ENCODE measurements at regions not wholly inside any gene's neighbourhood (a gene's known extent, or its start where the extent isn't known, plus 50 kb on each side); places are given as distances from the start of the nearest gene placed in this dataset.

DNA sequence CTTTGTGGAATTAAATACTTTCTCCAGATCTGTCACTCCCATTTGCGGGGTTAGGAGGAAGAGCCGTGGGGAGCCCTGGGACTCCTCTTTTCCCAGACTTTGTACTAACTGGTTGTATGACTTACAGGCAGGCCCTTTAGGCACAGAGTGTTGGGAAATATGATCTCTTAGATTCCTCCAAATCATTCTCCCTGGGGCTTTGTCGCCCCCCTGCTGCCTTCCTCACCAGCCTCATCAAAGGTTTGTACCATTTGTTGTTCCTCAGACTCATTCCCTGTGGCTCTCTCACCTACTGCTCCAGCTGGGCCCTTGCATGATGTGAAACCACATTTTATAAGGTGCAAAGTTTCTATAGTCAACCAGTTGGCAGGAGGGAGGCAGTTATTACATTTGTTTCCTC, 56.4 kb downstream of the CRYGS start:
- Mint-ChIP-seq H3K4me1 (no peaks in the 10 kb centered on the region), H3K27ac (ENCODE audit: low read depth) (no peak overlapping the region), H3K27me3 (no peaks in the 10 kb centered on the region), H3K4me3 (no peak overlapping the region), H3K36me3 (ENCODE audit: insufficient read depth) (no peaks in the 10 kb centered on the region), H3K9me3 (no peaks in the 10 kb centered on the region)
- DNase-seq (ENCODE audit: low spot score in 2 of 2) = no peak
- ATAC-seq (replicated peaks; ENCODE audit: extremely low read depth, poor library complexity, severe bottlenecking) = no peak

DNA sequence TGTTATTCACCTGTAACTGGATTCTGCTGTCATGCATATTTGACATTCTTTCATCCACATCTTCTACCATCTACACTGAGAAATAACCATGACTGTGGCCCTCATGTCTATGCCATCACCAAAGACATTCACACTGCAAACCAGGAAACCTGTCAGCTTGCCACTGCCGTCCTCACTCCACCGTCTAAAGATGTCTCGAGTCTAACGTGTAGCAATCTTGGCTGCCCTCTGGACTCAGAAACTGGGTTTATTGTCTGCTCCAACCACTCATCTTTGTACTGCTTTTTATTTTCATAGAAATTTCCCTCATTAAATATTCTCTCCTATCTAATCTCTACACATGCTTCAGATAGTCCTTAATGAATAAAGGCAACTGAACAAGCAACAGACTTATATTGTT, 57.1 kb downstream of the CRYGS start:
- no peak for ATAC-seq (replicated peaks; ENCODE audit: extremely low read depth, poor library complexity, severe bottlenecking)
- no peaks in the 10 kb centered on the region for H3K4me1 Mint-ChIP-seq
- no peak for DNase-seq (ENCODE audit: low spot score in 2 of 2)
- no peaks in the 10 kb centered on the region for H3K9me3 Mint-ChIP-seq
- no peaks in the 10 kb centered on the region for H3K27me3 Mint-ChIP-seq
- no peak overlapping the region for H3K27ac Mint-ChIP-seq (ENCODE audit: low read depth)
- no peaks in the 10 kb centered on the region for H3K36me3 Mint-ChIP-seq (ENCODE audit: insufficient read depth)
- H3K4me3 Mint-ChIP-seq = no peak overlapping the region

DNA sequence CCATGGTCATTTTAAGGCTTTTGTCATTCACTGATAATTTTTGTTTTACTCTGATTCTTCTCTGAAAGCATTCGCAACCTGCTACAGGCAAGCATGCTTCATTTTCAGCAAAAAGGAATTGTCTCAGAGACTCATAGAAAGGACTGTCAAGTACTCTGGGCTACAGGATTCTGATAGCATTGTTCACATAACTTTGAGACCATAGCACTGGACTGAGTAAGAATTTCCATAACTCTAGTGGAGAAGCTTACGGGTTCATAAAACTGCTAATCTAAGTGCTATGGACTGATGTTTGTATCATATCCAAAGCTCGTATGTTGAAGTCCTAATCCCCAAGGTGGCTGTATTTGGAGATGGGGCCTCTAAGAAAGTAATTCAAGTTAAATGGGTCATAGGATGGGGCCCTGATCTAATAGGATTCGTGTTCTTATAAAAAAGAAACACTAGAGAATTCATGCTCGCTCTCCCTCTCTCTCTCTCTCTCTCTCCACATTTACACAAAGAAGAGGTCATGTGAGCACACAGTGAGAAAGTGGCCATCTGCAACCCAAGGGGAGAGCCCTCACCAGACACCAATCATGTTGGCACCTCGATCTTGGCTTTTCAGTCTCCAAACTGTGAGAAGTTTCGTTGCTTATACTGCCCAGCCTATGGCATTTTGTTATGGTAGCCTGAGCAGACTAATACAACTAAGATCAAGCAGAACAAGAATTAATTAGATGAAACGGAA, 60.4 kb downstream of the CRYGS start:
- H3K27me3 Mint-ChIP-seq = peaks cover 3% of the 10 kb centered on the region
- H3K27ac Mint-ChIP-seq (ENCODE audit: low read depth) = no peak overlapping the region
- ATAC-seq (replicated peaks; ENCODE audit: extremely low read depth, poor library complexity, severe bottlenecking) = no peak

DNA sequence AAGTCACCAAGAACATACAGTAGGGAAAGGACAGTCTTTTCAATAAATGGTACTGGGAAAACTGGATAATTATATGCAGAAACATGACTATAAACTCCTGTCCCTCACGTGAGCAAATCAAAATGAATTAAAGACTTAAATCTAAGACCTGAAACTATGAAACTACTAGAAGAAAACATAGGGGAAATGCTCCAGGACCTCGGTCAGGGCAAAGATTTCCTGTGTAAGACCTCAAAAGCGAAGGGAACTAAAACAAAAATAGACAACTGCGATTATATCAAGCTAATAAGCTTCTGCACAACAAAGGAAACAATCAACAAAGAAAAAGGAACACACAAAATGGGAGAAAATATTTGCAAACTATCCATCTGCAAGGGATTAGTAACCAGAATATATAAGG, 62.7 kb downstream of the CRYGS start:
- ATAC-seq (replicated peaks; ENCODE audit: extremely low read depth, poor library complexity, severe bottlenecking) = no peak
- Mint-ChIP-seq H3K9me3 (no peaks in the 10 kb centered on the region), H3K4me3 (no peak overlapping the region), H3K36me3 (ENCODE audit: insufficient read depth) (no peaks in the 10 kb centered on the region), H3K27ac (ENCODE audit: low read depth) (no peak overlapping the region), H3K27me3 (peaks cover 22% of the 10 kb centered on the region), H3K4me1 (peaks cover 9% of the 10 kb centered on the region)
- DNase-seq (ENCODE audit: low spot score in 2 of 2) = no peak

More for the DNA sequence above, 60.4 kb downstream of the CRYGS start:
- Mint-ChIP-seq H3K9me3 (no peaks in the 10 kb centered on the region), H3K4me3 (no peak overlapping the region), H3K4me1 (peaks cover 9% of the 10 kb centered on the region), H3K36me3 (ENCODE audit: insufficient read depth) (no peaks in the 10 kb centered on the region)
- DNase-seq (ENCODE audit: low spot score in 2 of 2) = no peak

DNA sequence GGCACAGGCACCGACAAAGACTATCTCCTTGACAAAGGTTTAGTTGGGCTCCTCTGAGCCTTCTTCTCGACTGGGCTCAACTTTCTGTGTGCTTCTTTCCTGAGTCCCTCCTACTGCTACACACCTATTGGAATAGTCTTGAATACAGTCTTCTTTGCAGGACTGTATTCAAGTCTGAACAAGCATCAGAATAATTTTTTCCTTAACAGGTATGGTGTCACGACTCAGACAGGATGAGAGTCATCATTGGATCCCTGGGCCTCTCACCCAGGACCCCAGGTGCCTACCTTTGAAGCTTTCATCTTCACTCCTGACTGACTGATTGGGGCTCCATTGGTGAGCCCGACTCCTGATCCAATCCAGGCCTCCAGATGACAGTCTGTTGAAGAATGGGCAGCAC, 66.3 kb downstream of the CRYGS start:
- Mint-ChIP-seq H3K9me3 (no peaks in the 10 kb centered on the region), H3K36me3 (ENCODE audit: insufficient read depth) (no peaks in the 10 kb centered on the region), H3K4me3 (no peak overlapping the region), H3K27ac (ENCODE audit: low read depth) (no peak overlapping the region), H3K4me1 (peaks cover 9% of the 10 kb centered on the region), H3K27me3 (peaks cover 25% of the 10 kb centered on the region)
- no peak for ATAC-seq (replicated peaks; ENCODE audit: extremely low read depth, poor library complexity, severe bottlenecking)
- no peak for DNase-seq (ENCODE audit: low spot score in 2 of 2)

DNA sequence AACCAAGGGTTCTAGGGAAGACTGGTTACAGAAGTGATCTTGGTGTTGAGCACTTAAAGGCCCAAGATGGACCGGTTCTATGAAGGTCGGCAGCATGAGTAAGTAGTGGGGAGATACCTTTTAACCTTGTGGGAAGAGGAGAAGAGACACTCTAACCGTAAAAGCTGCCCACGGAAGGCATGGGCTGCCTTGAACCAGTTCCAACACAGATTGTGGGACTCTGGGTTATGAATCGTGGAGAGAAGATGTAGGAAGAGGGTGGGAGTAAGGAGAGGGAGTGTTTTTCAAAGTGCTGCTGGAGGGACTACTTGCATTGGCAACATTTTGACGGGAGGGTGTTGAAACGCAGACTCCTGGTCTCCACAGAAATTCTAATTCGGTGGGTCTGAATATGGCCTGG, 67.1 kb downstream of the CRYGS start:
- Mint-ChIP-seq H3K9me3 (no peaks in the 10 kb centered on the region), H3K4me1 (peaks cover 9% of the 10 kb centered on the region), H3K27ac (ENCODE audit: low read depth) (no peak overlapping the region), H3K4me3 (no peak overlapping the region), H3K36me3 (ENCODE audit: insufficient read depth) (no peaks in the 10 kb centered on the region), H3K27me3 (peaks cover 32% of the 10 kb centered on the region)
- DNase-seq (ENCODE audit: low spot score in 2 of 2) = no peak
- no peak for ATAC-seq (replicated peaks; ENCODE audit: extremely low read depth, poor library complexity, severe bottlenecking)

DNA sequence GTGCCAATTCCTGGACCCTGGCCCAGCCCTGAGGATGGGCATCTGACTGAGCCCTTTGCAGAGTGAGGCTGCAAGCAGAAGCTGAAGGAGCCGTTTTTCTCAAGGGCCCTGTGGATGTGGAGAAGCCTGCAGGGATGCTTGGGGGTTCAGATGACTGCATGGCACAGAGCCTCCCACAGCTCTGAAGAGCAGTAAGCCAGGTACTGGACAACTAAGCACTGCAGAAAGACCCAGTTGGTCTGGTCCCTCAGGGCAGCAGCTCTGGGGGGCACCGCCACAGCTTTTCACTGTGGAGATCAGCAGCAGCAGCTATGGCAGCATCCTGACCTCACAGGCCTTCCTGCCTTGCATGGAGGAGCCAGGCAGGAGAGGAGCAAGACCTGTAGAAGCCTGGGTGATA, 67.6 kb downstream of the CRYGS start:
- Mint-ChIP-seq H3K36me3 (ENCODE audit: insufficient read depth) (no peaks in the 10 kb centered on the region), H3K4me1 (peaks cover 4% of the 10 kb centered on the region), H3K4me3 (no peak overlapping the region), H3K27me3 (peaks cover 32% of the 10 kb centered on the region), H3K9me3 (no peaks in the 10 kb centered on the region), H3K27ac (ENCODE audit: low read depth) (no peak overlapping the region)
- DNase-seq (ENCODE audit: low spot score in 2 of 2) = no peak
- no peak for ATAC-seq (replicated peaks; ENCODE audit: extremely low read depth, poor library complexity, severe bottlenecking)

DNA sequence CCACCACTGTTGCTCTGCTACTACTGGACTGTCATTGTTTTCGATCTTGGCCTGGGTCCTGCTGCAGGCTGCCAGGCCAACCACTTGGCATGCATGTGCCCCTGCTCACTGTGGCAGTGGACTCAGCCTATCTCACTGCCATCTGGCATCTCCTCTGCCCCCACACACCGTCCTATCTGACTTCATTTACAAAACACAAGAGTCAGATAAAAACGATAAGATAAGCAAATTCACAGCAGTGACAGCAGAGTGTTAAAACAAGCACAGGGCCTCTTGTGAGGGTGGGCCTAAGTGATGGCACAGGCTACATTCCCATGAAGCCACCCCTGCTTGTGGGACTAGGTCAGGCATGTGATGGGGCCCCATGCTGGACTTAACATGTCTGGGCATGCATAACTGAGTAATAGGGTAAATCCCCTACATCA, 68.1 kb downstream of the CRYGS start:
- H3K27ac Mint-ChIP-seq (ENCODE audit: low read depth) = no peak overlapping the region
- no peak for ATAC-seq (replicated peaks; ENCODE audit: extremely low read depth, poor library complexity, severe bottlenecking)

DNA sequence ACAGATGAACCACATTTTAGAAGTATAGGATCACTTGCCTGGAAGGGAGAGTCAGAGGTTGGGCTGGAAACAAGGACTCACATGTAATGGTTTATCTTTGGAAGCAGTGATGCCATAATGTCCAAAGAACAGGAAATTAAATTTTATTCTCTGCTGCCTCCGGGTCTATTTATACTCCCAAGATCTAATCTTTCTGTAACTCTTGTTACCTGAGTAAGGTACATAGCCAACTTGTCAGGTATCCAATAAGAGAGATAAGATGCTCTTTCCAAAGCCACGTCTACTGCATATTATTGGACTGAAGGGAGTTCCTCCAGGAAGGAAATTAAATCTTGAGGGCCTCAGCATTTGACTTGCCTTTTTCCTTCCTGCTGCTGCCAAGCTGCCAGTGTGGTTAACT, 71.0 kb downstream of the CRYGS start:
- DNase-seq (ENCODE audit: low spot score in 2 of 2) = no peak
- Mint-ChIP-seq H3K27me3 (peaks cover 23% of the 10 kb centered on the region), H3K9me3 (no peaks in the 10 kb centered on the region), H3K27ac (ENCODE audit: low read depth) (no peak overlapping the region), H3K36me3 (ENCODE audit: insufficient read depth) (no peaks in the 10 kb centered on the region), H3K4me3 (no peak overlapping the region), H3K4me1 (no peaks in the 10 kb centered on the region)
- no peak for ATAC-seq (replicated peaks; ENCODE audit: extremely low read depth, poor library complexity, severe bottlenecking)

More for the DNA sequence above, 68.1 kb downstream of the CRYGS start:
- no peak for DNase-seq (ENCODE audit: low spot score in 2 of 2)
- no peaks in the 10 kb centered on the region for H3K36me3 Mint-ChIP-seq (ENCODE audit: insufficient read depth)
- H3K9me3 Mint-ChIP-seq = no peaks in the 10 kb centered on the region
- H3K27me3 Mint-ChIP-seq = peaks cover 32% of the 10 kb centered on the region
- H3K4me3 Mint-ChIP-seq = no peak overlapping the region
- no peaks in the 10 kb centered on the region for H3K4me1 Mint-ChIP-seq

DNA sequence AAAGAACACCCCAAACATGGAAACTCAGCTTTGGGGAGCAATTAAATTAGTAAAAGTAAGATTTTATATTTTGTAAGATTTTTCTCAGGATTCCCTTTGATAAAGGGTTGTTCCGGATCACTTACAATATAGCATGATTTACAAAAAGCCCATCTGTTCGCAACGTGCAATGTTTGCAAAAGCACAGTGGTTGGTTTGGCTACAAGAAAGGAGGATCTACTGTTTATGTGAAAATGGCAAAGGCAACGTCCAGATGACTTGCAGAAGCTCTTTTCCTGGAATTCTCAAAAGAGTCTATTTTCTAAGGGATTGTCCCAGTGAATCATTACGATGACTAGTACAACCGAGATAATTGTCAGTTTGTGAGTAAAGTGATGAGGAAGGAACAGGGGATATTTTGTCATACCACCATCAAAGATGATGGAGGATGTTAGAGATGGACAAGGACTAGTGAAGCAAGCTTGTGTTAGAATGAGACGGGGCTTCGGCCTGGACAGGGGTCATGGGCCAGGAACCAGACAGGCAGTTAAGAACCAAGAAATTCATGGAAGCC, 71.6 kb downstream of the CRYGS start:
- no peak overlapping the region for H3K4me3 Mint-ChIP-seq
- no peak for ATAC-seq (replicated peaks; ENCODE audit: extremely low read depth, poor library complexity, severe bottlenecking)
- DNase-seq (ENCODE audit: low spot score in 2 of 2) = no peak
- no peaks in the 10 kb centered on the region for H3K36me3 Mint-ChIP-seq (ENCODE audit: insufficient read depth)
- peaks cover 20% of the 10 kb centered on the region for H3K27me3 Mint-ChIP-seq
- H3K27ac Mint-ChIP-seq (ENCODE audit: low read depth) = no peak overlapping the region
- no peaks in the 10 kb centered on the region for H3K9me3 Mint-ChIP-seq
- no peaks in the 10 kb centered on the region for H3K4me1 Mint-ChIP-seq

DNA sequence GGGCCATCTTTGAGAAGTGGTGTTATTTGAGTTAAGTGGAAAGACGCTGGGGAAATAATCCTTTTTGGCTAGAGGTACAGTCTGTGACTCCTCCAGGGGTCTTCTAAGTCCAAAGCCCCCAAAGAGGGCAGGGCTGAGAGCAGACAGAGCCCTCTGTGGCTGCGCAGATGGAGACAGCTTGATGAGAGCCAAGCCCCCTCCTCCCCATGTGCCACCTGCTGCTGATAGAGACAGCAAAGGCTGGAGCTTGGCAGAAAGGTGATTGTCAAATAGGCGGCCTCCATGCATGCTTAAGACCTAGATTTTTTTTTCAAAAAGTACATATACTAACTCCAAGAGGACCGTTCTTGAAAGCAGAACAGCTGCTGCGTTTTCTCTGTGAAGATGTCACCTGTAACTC, 72.4 kb downstream of the CRYGS start:
- Mint-ChIP-seq H3K9me3 (no peaks in the 10 kb centered on the region), H3K27ac (ENCODE audit: low read depth) (no peak overlapping the region), H3K36me3 (ENCODE audit: insufficient read depth) (no peaks in the 10 kb centered on the region), H3K27me3 (peaks cover 13% of the 10 kb centered on the region), H3K4me1 (no peaks in the 10 kb centered on the region), H3K4me3 (no peak overlapping the region)
- DNase-seq (ENCODE audit: low spot score in 2 of 2) (no peak), ATAC-seq (replicated peaks; ENCODE audit: extremely low read depth, poor library complexity, severe bottlenecking) (no peak)

DNA sequence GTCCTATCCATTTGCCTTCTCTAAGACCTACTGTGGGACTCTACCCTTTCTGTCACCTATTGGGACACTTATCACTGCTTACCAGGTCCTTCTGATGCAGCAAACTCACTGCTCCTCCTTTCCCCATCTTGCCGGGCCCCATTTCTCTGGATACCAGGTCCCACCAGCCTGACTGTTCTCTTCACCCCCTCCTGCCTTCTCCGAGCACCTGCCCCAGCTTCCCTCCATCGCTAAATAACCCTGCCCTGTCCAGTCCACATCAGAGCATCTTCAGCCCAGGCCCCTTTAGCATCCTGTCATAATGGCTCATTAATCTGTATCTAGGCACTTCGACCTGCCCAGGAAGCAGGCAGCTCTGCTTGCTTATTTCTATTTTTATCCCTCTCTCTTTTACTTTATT, 74.7 kb downstream of the CRYGS start:
- no peak overlapping the region for H3K27ac Mint-ChIP-seq (ENCODE audit: low read depth)
- no peaks in the 10 kb centered on the region for H3K36me3 Mint-ChIP-seq (ENCODE audit: insufficient read depth)
- H3K27me3 Mint-ChIP-seq = peaks cover 10% of the 10 kb centered on the region
- H3K9me3 Mint-ChIP-seq = no peaks in the 10 kb centered on the region
- ATAC-seq (replicated peaks; ENCODE audit: extremely low read depth, poor library complexity, severe bottlenecking) (no peak), DNase-seq (ENCODE audit: low spot score in 2 of 2) (no peak)
- peaks cover under 1% of the 10 kb centered on the region for H3K4me1 Mint-ChIP-seq
- H3K4me3 Mint-ChIP-seq = no peak overlapping the region

DNA sequence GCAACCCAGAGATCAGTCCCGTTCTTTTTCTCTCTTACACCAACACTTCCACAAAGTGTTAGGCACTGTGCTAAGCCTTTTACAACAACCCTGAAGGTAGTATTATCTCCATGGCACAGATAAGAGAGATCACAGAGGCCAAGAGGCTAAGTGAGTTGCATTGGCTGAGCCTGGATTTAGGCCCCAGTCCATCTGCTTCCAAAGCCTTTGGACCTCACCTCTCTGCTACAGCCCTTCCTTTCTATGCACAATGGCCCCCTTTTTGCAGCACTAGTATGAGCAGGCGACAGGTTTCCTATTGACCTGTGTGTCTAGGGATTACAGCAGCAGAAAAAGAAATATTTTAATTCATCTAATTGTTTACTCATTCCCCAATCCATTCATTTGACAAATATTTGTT, 76.2 kb downstream of the CRYGS start:
- Mint-ChIP-seq H3K27me3 (peaks cover 8% of the 10 kb centered on the region), H3K4me3 (no peak overlapping the region), H3K9me3 (no peaks in the 10 kb centered on the region), H3K36me3 (ENCODE audit: insufficient read depth) (no peaks in the 10 kb centered on the region), H3K4me1 (peaks cover 6% of the 10 kb centered on the region), H3K27ac (ENCODE audit: low read depth) (no peak overlapping the region)
- DNase-seq (ENCODE audit: low spot score in 2 of 2) (no peak), ATAC-seq (replicated peaks; ENCODE audit: extremely low read depth, poor library complexity, severe bottlenecking) (no peak)

Measured in central memory CD8-positive, alpha-beta T cell (primary cell).